HFF-Myc (cell line): ENCODE measurements at regions not wholly inside any gene's neighbourhood (a gene's known extent, or its start where the extent isn't known, plus 50 kb on each side); places are given as distances from the start of the nearest gene placed in this dataset.
"Not testable (repeated sequence)": the region's sequence is repeated elsewhere in the genome, so short reads cannot be mapped to it uniquely, and the experiment has no call there.

Source experiments
- DNase-seq: peaks from one replicate; pipeline ENCODE4 v3.0.0-alpha.2; 2011; ENCODE audit warnings: low read depth; ENCODE audit errors: extremely low read depth
- H3K4me3 ChIP-seq: replicated peaks from 2 replicates; pipeline ENCODE4 v1.5.1; 2011; ENCODE audit warnings: low read depth, mild to moderate bottlenecking, control low read depth, low read length
- TF ChIP-seq, protein P1 (sequence below): IDR thresholded peaks from 2 replicates; pipeline ENCODE4 v1.5.1; 2012; ENCODE audit warnings: mild to moderate bottlenecking, low read depth, low read length, control low read depth; ENCODE audit errors: missing control alignments

DNA sequence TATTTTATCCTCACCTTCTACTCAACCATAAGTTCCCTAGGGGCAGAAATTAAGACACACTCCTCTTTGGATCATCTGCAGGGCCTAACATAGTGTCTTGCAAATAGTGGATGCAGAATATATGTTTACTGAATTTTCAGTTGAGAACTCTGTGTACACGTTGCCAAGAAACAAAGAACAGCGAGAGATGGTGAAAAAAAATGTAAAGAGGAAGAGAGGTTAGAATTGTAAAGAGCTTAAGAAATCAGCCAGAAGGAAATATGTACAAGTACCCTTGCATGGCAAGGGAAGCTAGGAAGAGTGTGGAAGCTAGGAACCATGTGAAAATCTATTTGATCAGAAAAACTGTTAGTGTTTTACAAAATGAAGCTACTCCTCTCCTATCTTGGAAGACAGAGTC, 431.0 kb downstream of the SMARCA1 start:
- DNase-seq = no peak
- H3K4me3 ChIP-seq = no peak overlapping the region
- TF ChIP-seq, protein P1, sequence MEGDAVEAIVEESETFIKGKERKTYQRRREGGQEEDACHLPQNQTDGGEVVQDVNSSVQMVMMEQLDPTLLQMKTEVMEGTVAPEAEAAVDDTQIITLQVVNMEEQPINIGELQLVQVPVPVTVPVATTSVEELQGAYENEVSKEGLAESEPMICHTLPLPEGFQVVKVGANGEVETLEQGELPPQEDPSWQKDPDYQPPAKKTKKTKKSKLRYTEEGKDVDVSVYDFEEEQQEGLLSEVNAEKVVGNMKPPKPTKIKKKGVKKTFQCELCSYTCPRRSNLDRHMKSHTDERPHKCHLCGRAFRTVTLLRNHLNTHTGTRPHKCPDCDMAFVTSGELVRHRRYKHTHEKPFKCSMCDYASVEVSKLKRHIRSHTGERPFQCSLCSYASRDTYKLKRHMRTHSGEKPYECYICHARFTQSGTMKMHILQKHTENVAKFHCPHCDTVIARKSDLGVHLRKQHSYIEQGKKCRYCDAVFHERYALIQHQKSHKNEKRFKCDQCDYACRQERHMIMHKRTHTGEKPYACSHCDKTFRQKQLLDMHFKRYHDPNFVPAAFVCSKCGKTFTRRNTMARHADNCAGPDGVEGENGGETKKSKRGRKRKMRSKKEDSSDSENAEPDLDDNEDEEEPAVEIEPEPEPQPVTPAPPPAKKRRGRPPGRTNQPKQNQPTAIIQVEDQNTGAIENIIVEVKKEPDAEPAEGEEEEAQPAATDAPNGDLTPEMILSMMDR = no peak

DNA sequence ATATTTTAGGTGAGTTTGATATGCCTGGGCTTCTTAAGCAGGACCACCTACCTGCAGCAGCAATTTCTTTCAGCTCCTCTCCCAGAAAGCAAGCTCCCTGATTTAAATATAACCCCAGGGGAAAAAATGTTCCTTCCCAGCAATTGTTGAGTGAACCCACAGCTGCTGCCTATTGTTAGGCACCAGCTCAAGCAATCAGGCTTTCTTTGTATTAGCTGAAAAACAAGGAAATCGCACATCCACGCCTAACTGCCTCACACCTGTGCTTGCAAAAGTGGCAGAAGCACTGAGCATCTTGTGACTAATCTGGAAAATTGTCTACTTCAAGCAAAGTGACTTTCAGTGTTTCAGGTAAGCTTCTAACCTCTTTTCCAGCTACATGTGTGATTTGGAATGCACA, 432.2 kb downstream of the SMARCA1 start:
- TF ChIP-seq, protein P1 = no peak
- H3K4me3 ChIP-seq = no peak overlapping the region
- no peak for DNase-seq

DNA sequence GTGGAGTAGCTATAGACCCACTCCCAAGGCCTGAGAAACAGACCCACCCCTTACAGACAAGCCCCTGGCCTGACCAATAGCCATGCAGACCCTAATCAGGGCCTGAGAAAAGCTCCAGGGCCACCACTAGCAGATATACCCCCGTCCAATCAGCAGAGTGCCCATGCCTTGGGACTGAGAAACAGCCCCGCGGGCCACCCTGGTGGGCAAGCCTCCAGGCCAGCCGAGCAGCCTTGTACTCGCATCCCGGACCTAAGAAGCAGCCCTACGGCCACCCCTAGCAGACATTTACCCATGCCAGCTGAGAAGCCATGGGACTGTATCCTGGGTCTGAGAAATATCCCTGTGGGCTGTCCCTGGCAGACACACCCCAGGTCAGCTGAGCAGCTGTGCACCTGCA, 436.5 kb downstream of the SMARCA1 start:
- TF ChIP-seq, protein P1 = no peak
- no peak for DNase-seq
- H3K4me3 ChIP-seq = no peak overlapping the region

DNA sequence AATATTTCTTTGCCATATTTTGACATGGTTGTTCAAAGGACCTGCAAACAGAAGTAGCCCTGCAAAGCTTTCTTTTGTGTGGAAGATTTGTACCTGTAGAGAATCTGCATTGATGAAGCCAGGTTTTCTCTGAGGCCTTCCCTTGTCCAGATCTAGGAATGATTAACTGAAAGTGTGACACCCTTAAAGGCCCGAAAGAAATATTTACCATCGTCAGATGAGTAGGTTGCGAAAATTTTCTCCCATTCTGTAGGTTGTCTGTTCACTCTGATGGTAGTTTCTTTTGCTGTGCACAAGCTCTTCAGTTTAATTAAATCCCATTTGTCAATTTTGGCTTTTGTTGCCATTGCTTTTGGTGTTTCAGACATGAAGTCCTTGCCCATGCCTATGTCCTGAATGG, 439.0 kb downstream of the SMARCA1 start:
- H3K4me3 ChIP-seq, DNase-seq: not testable (repeated sequence)

DNA sequence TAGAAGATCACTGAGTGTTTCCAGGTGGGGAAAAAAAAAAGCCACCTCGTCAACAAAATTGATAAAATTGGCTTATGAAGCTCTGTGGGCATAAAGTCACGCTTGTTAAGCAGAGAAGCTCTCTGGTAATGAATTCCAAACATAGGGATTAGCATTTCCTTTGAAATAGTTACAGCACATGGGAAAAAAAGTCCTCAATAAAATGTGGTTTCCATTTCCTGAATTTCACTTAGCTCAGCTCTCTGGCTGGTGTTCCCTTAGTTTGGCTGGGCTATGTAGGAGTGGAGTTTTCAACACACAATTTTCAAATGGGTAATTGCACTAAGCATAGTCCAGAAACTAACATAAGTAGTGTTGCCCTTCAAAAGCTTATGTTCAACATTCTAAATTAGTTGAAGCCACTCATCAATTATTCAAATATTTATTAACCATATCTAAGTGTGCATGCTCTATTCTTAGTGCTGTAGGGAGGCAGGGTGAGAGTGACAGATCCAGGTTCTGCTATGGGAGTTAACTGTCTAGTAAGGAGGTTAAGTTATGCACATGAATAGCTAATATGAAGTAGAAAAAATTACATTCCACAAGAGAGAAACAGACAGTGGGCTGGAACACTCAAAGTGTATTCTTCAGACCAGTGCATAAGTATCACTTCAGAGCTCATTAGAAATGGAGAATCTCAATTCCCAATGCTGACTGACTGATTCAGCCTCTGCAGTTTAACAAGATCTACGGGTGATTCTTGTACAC, 445.7 kb downstream of the SMARCA1 start:
- no peak for DNase-seq
- TF ChIP-seq, protein P1 = no peak
- no peak overlapping the region for H3K4me3 ChIP-seq

DNA sequence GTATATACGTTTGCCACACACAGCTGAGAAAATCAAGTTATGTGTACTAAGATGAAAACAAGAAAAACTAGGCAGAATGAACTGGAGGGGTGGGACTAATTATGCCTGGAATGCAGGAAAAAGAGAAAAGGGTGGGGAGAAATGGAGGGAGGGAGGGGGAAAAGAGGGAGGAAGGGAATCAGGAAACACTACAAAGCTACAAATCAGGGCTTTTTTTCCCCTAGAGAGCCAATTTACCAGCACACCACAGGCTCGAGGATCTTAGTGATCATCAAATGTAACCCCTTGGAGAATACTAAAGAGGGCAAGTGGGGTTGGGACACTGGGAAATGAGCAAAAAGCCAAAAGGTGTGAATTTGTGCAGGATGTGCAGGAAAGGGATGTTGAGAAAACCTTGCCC, 451.9 kb downstream of the SMARCA1 start:
- no peak for DNase-seq
- TF ChIP-seq, protein P1 = no peak
- no peak overlapping the region for H3K4me3 ChIP-seq

DNA sequence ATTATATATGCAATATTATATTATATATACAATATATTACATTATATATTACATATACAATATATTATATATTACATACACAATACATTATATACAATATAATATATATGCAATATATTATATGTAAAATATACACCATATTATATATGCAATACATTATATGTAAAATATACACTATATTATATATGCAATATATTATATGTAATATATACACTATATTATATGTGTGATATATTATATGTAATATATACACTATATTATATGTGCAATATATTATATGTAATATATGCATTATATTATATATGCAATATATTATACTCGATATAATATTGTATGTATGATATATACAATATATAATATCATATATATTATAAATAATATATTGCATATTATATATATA, 457.4 kb downstream of the SMARCA1 start:
- DNase-seq = no peak
- no peak overlapping the region for H3K4me3 ChIP-seq
- TF ChIP-seq, protein P1 = no peak
